HCT116 (cell line): ENCODE measurements at regions not wholly inside any gene's neighbourhood (a gene's known extent, or its start where the extent isn't known, plus 50 kb on each side); places are given as distances from the start of the nearest gene placed in this dataset.

Experiments used
- ATAC-seq: fragments of 200-7000 bp; cut with Tn5 transposase; 2 replicates; pipeline ENCODE4 v1.9.1; 2020; ENCODE audit warnings: mild to moderate bottlenecking, moderate library complexity
- BruUV-seq: library from RNA; stranded (reverse); fragments of 400-500 nt; replicated peaks from 2 replicates; lab custom pipeline; 2021; lab: Mats Ljungman, UMichigan
- CTCF ChIA-PET: fragments of 300-600 bp; sonication (Branson Sonifier 250); formaldehyde crosslinking; loops from one replicate; lab custom pipeline; 2021; ENCODE audit warnings: antibody characterized with exemption; lab: Charles Lee
- POLR2A ChIA-PET: fragments of 300-600, 350-600 bp; sonication (Branson Sonifier 250); formaldehyde crosslinking; loops from one replicate; lab custom pipeline; 2021; ENCODE audit warnings: antibody characterized with exemption; lab: Charles Lee
- RAD21 ChIA-PET, 2 experiments: fragments of 300-600 bp; sonication (Branson Sonifier 250); formaldehyde crosslinking; loops; one replicate each; lab custom pipeline; 2023; ENCODE audit warnings: low total read pairs in 2 of 2; ENCODE audit not compliant: uncharacterized antibody in 2 of 2, unreplicated experiment in 2 of 2, low non-redundant PET in 1 of 2; lab: Charles Lee
- DNase-seq: peaks from one replicate; pipeline ENCODE4 v3.0.0-alpha.2; 2010; ENCODE audit warnings: low read depth, low spot score
- H2AFZ ChIP-seq: fragments of 200-600 bp; shearing (Covaris generic), sonication (generic); 2 replicates; pipeline ENCODE4 v1.6.1; 2017; ENCODE audit warnings: low read depth, mixed run types, mixed read lengths, antibody characterized with exemption, low read length; ENCODE audit not compliant: poor library complexity, severe bottlenecking
- H3K27ac ChIP-seq: 2 replicates; pipeline ENCODE4 v1.5.1; 2012; ENCODE audit warnings: low read depth, low read length
- H3K27me3 ChIP-seq: fragments of 200-600 bp; sonication (generic); 2 replicates; pipeline ENCODE4 v1.6.1; 2016; ENCODE audit warnings: mixed run types, low read length, mixed read lengths; ENCODE audit not compliant: insufficient read depth
- H3K36me3 ChIP-seq, 2 experiments: fragments of 200-500 bp in 1 of 2; fragments of 200-600 bp in 1 of 2; sonication (Bioruptor generic) in 1 of 2; sonication (generic) in 1 of 2; 2 replicates each; pipeline versions ENCODE4 v1.5.1 to v1.6.1; 2014 to 2016; ENCODE audit warnings: low read length in 2 of 2, inconsistent platforms in 1 of 2, mixed read lengths in 1 of 2, mixed run types in 1 of 2; ENCODE audit not compliant: insufficient read depth in 2 of 2, control insufficient read depth in 1 of 2
- H3K4me1 ChIP-seq, 2 experiments: fragments of 200-600 bp in 1 of 2; sonication (generic) in 1 of 2; 2 replicates each; pipeline versions ENCODE4 v1.5.1 to v1.6.1; 2012 to 2017; ENCODE audit warnings: low read length in 2 of 2, inconsistent platforms in 1 of 2, mild to moderate bottlenecking in 1 of 2, mixed read lengths in 1 of 2, mixed run types in 1 of 2, moderate library complexity in 1 of 2; ENCODE audit not compliant: insufficient read depth in 2 of 2, control insufficient read depth in 1 of 2
- H3K4me2 ChIP-seq: fragments of 200-600 bp; sonication (generic); 2 replicates; pipeline ENCODE4 v1.6.1; 2017; ENCODE audit warnings: mixed run types, low read length, mixed read lengths
- H3K4me3 ChIP-seq, 2 experiments: fragments of 200-600 bp in 1 of 2; sonication (generic) in 1 of 2; replicated peaks in 1 of 2; 2 replicates each; pipeline ENCODE4 v1.5.1; 2011 to 2016; ENCODE audit warnings: low read length in 2 of 2, control low read depth in 1 of 2, low read depth in 1 of 2, mild to moderate bottlenecking in 1 of 2, mixed read lengths in 1 of 2, mixed run types in 1 of 2
- H3K79me2 ChIP-seq: fragments of 200-600 bp; sonication (generic); 2 replicates; pipeline ENCODE4 v1.6.1; 2017; ENCODE audit warnings: mild to moderate bottlenecking, mixed run types, low read length, moderate library complexity, mixed read lengths; ENCODE audit not compliant: insufficient read depth
- H3K9ac ChIP-seq: fragments of 200-600 bp; sonication (generic); 2 replicates; pipeline ENCODE4 v1.6.1; 2016; ENCODE audit warnings: low read length, mixed read lengths
- H3K9me2 ChIP-seq: fragments of 200-600 bp; sonication (generic), shearing (Covaris generic); 2 replicates; pipeline ENCODE4 v1.6.1; 2017; ENCODE audit warnings: mixed run types, mild to moderate bottlenecking, moderate library complexity; ENCODE audit not compliant: insufficient read depth
- H3K9me3 ChIP-seq, 2 experiments: fragments of 200-500 bp in 1 of 2; fragments of 200-600 bp in 1 of 2; sonication (Bioruptor generic) in 1 of 2; sonication (generic) in 1 of 2; 2 replicates each; pipeline ENCODE4 v1.6.1; 2014 to 2017; ENCODE audit warnings: low read length in 2 of 2, mixed read lengths in 2 of 2, inconsistent platforms in 1 of 2, low read depth in 1 of 2, mild to moderate bottlenecking in 1 of 2, mixed run types in 1 of 2, moderate library complexity in 1 of 2; ENCODE audit not compliant: control insufficient read depth in 1 of 2, insufficient read depth in 1 of 2
- H4K20me1 ChIP-seq: fragments of 200-600 bp; sonication (generic), shearing (Covaris generic); 2 replicates; pipeline ENCODE4 v1.6.1; 2017; ENCODE audit warnings: mixed run types, mild to moderate bottlenecking, moderate library complexity; ENCODE audit not compliant: insufficient read depth
- CBX3 ChIP-seq: IDR thresholded peaks from 2 replicates; pipeline ENCODE4 v1.6.1; 2012; ENCODE audit warnings: low read depth
- CEBPB ChIP-seq: IDR thresholded peaks from 2 replicates; pipeline ENCODE4 v1.6.1; 2012; ENCODE audit warnings: low read depth
- ELF1 ChIP-seq: IDR thresholded peaks from 2 replicates; pipeline ENCODE4 v1.6.1; 2012; ENCODE audit warnings: low read depth, borderline replicate concordance
- EZH2phosphoT487 ChIP-seq: fragments of 200-600 bp; IDR thresholded peaks from 2 replicates; pipeline ENCODE4 v1.6.1; 2018; ENCODE audit warnings: antibody characterized with exemption, borderline replicate concordance
- JUND ChIP-seq: IDR thresholded peaks from 2 replicates; pipeline ENCODE4 v1.6.1; 2012
- RAD21 ChIP-seq: IDR thresholded peaks from 2 replicates; pipeline ENCODE4 v1.6.1; 2012; ENCODE audit warnings: low read depth, mild to moderate bottlenecking
- SP1 ChIP-seq: IDR thresholded peaks from 2 replicates; pipeline ENCODE4 v1.6.1; 2012; ENCODE audit warnings: low read depth
- SRF ChIP-seq: IDR thresholded peaks from 2 replicates; pipeline ENCODE4 v1.6.1; 2012; ENCODE audit warnings: low read depth
- ZFX ChIP-seq: fragments of 450-650 bp; IDR thresholded peaks from 2 replicates; pipeline ENCODE4 v1.6.1; 2017
- ZNF274 ChIP-seq: fragments of 200-500 bp; sonication (Bioruptor generic); IDR thresholded peaks from 2 replicates; pipeline ENCODE4 v1.6.1; 2014; ENCODE audit warnings: mild to moderate bottlenecking, low read depth, low read length, inconsistent platforms
- intact Hi-C: fragments of 100-400 bp; cut with micrococcal nuclease; formaldehyde crosslinking; loops from 2 replicates; pipeline ENCODE4 v1.10.0; 2022
- TF ChIP-seq, protein P1 (sequence below): IDR thresholded peaks from 2 replicates; pipeline ENCODE4 v1.6.1; 2012
- TF ChIP-seq, protein P2 (sequence below): IDR thresholded peaks from 2 replicates; pipeline ENCODE4 v1.6.1; 2012; ENCODE audit warnings: low read depth
- TF ChIP-seq, protein P3 (sequence below): IDR thresholded peaks from 2 replicates; pipeline ENCODE4 v1.6.1; 2011; ENCODE audit warnings: mild to moderate bottlenecking, low read length, moderate library complexity; ENCODE audit not compliant: insufficient replicate concordance; ENCODE audit errors: extremely low read depth

DNA sequence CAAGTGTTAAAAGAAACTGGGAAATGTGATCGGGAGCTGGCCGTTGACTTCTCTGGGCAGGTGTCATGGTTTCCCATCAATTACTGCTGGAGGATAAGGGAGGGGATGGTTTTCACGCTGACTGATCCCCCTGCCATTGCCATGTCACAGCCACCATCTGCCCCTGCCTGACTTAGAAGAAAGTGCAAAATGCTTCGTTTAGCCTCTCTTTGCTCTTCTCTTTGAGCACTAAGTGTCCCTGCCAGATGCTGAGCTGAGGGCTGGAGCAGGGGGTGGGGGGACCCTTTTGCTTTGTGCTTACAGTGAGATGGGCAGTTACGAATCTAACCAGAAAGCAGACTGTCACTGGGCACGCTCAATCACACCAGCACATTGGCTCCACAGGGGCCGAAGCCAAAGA is 138.4 kb upstream of the ALDH1B1 start:
- H3K9me2 ChIP-seq = no peaks in the 10 kb centered on the region
- no peak overlapping the region for H3K4me3 ChIP-seq
- no TSS peak for BruUV-seq
- ChIA-PET POLR2A (no interaction called here), CTCF (interaction anchor here (1.6 kb wide), 1 partner anchor 10 kb away, joined by 3 read pairs; no protein-coding TSS in a partner anchor), RAD21 (no interaction called here)
- no peaks in the 10 kb centered on the region for H3K36me3 ChIP-seq
- H3K27me3 ChIP-seq = no peaks in the 10 kb centered on the region
- ATAC-seq (no peak), DNase-seq (no peak)
- no peak overlapping the region for H3K9ac ChIP-seq
- no peak overlapping the region for H3K4me2 ChIP-seq
- no peaks in the 10 kb centered on the region for H3K9me3 ChIP-seq
- no peak overlapping the region for H2AFZ ChIP-seq
- no peaks in the 10 kb centered on the region for H3K4me1 ChIP-seq
- TF ChIP-seq, protein P1, sequence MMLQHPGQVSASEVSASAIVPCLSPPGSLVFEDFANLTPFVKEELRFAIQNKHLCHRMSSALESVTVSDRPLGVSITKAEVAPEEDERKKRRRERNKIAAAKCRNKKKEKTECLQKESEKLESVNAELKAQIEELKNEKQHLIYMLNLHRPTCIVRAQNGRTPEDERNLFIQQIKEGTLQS = no peak
- TF ChIP-seq SP1 (no peak), EZH2phosphoT487 (no peak), CEBPB (no peak), ZFX (no peak), ELF1 (no peak), SRF (no peak), JUND (no peak), ZNF274 (no peak), CBX3 (no peak), RAD21 (no peak)
- TF ChIP-seq, protein P2, sequence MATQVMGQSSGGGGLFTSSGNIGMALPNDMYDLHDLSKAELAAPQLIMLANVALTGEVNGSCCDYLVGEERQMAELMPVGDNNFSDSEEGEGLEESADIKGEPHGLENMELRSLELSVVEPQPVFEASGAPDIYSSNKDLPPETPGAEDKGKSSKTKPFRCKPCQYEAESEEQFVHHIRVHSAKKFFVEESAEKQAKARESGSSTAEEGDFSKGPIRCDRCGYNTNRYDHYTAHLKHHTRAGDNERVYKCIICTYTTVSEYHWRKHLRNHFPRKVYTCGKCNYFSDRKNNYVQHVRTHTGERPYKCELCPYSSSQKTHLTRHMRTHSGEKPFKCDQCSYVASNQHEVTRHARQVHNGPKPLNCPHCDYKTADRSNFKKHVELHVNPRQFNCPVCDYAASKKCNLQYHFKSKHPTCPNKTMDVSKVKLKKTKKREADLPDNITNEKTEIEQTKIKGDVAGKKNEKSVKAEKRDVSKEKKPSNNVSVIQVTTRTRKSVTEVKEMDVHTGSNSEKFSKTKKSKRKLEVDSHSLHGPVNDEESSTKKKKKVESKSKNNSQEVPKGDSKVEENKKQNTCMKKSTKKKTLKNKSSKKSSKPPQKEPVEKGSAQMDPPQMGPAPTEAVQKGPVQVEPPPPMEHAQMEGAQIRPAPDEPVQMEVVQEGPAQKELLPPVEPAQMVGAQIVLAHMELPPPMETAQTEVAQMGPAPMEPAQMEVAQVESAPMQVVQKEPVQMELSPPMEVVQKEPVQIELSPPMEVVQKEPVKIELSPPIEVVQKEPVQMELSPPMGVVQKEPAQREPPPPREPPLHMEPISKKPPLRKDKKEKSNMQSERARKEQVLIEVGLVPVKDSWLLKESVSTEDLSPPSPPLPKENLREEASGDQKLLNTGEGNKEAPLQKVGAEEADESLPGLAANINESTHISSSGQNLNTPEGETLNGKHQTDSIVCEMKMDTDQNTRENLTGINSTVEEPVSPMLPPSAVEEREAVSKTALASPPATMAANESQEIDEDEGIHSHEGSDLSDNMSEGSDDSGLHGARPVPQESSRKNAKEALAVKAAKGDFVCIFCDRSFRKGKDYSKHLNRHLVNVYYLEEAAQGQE = no peak
- TF ChIP-seq, protein P3, sequence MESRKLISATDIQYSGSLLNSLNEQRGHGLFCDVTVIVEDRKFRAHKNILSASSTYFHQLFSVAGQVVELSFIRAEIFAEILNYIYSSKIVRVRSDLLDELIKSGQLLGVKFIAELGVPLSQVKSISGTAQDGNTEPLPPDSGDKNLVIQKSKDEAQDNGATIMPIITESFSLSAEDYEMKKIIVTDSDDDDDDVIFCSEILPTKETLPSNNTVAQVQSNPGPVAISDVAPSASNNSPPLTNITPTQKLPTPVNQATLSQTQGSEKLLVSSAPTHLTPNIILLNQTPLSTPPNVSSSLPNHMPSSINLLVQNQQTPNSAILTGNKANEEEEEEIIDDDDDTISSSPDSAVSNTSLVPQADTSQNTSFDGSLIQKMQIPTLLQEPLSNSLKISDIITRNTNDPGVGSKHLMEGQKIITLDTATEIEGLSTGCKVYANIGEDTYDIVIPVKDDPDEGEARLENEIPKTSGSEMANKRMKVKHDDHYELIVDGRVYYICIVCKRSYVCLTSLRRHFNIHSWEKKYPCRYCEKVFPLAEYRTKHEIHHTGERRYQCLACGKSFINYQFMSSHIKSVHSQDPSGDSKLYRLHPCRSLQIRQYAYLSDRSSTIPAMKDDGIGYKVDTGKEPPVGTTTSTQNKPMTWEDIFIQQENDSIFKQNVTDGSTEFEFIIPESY = no peak
- no peak overlapping the region for H3K27ac ChIP-seq
- intact Hi-C loops = no loop called here
- H4K20me1 ChIP-seq = no peaks in the 10 kb centered on the region
- H3K79me2 ChIP-seq = no peaks in the 10 kb centered on the region
